ENCODE measurements at regions not wholly inside any gene's neighbourhood (a gene's known extent, or its start where the extent isn't known, plus 50 kb on each side); places are given as distances from the start of the nearest gene placed in this dataset.

DNA sequence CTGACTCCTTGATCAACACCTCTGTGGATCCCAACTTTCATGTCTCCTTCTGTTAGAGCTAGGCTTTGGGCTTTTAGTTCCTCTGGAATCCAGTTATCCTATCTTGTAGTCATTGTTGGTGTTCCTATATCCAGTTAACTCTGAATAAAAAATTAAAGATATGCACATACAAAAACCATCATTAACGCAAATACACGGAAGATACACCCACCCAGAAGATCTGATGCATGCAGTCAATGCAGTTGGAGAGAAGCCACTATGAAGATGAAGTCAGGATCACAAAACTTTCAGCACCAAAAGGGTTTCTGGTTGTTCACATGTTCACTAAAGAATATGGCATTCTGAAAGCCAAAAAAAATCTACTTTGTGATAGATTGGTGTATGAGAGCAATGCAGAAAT is 123.6 kb upstream of the LHX8 start:
- H3K27me3 ChIP-seq (ENCODE audit: control insufficient read depth in 3 of 3, insufficient read depth in 3 of 3, low read depth in 1 of 3, low read length in 3 of 3), result no peaks in the 10 kb centered on the region
- H3K4me2 ChIP-seq (ENCODE audit: insufficient read depth, low read length, poor library complexity, severe bottlenecking), result no peak overlapping the region
- no peak overlapping the region for H2BK12ac ChIP-seq (ENCODE audit: low read length)
- H2BK120ac ChIP-seq (ENCODE audit: low read depth, low read length), result no peak overlapping the region
- no peak overlapping the region for H3K23ac ChIP-seq (ENCODE audit: low read depth, low read length, poor library complexity)
- no peak overlapping the region for H3K18ac ChIP-seq (ENCODE audit: low read length)
- H3K4ac ChIP-seq (ENCODE audit: low read length), result no peak overlapping the region
- H3K9me3 ChIP-seq (replicated peaks in 1 of 2; ENCODE audit: control insufficient read depth in 2 of 2, insufficient read depth in 1 of 2, low read depth in 1 of 2, low read length in 2 of 2), result no peaks in the 10 kb centered on the region
- no peak overlapping the region for H3K4me3 ChIP-seq (ENCODE audit: low read length in 2 of 2)
- H2AFZ ChIP-seq (ENCODE audit: low read length), result no peak overlapping the region
- no peaks in the 10 kb centered on the region for H3K4me1 ChIP-seq (ENCODE audit: control insufficient read depth in 2 of 2, insufficient read depth in 1 of 2, low read depth in 1 of 2, low read length in 2 of 2)
- H3K79me1 ChIP-seq (ENCODE audit: low read depth, low read length), result no peaks in the 10 kb centered on the region
- WGBS, 2 donors (ENCODE audit: extremely low coverage in 2 of 2, insufficient read length in 2 of 2, insufficient replicate concordance in 1 of 2), result no CpG with 5 or more reads among the region's 2 CpGs
- H4K8ac ChIP-seq (ENCODE audit: low read depth, low read length), result no peak overlapping the region
- H3K9ac ChIP-seq (ENCODE audit: low read depth, low read length, poor library complexity), result no peak overlapping the region
- no peak overlapping the region for H2AK5ac ChIP-seq (ENCODE audit: low read depth, low read length)
- H4K91ac ChIP-seq (ENCODE audit: low read depth, low read length, poor library complexity), result no peak overlapping the region
- no peak for DNase-seq (ENCODE audit: low spot score)
- no peak overlapping the region for H3K27ac ChIP-seq (replicated peaks; ENCODE audit: low read length)
- H2BK15ac ChIP-seq (ENCODE audit: low read length), result no peak overlapping the region
- no peak overlapping the region for H2BK5ac ChIP-seq (ENCODE audit: low read length)
- H3K36me3 ChIP-seq (replicated peaks in 1 of 2; ENCODE audit: control insufficient read depth in 2 of 2, insufficient read depth in 2 of 2, low read length in 2 of 2), result no peaks in the 10 kb centered on the region
- no peak overlapping the region for H3K14ac ChIP-seq (ENCODE audit: low read length)

DNA sequence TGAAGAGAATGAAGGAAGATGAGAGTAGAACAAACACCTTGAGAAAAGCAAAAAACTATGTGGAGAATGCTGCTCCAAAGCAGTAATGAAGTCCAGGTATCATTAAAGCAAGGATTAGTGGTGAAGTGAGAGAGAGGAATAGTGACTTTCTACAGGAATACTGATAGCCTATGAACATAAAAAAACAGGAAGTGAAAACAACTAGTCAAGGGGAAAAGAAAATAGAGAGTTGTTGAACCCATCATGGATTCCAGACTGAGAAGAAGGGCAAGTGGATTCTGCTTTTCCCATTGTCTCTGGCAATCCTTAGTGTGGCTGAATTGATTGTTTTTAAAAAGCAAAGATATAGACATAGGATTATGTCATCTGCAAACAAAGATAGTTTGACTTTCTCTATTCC is 119.9 kb upstream of the LHX8 start:
- H3K4ac ChIP-seq (ENCODE audit: low read length), result no peak overlapping the region
- H3K4me3 ChIP-seq (ENCODE audit: low read length in 2 of 2), result no peak overlapping the region
- no peaks in the 10 kb centered on the region for H3K27me3 ChIP-seq (ENCODE audit: control insufficient read depth in 3 of 3, insufficient read depth in 3 of 3, low read depth in 1 of 3, low read length in 3 of 3)
- H3K14ac ChIP-seq (ENCODE audit: low read length), result no peak overlapping the region
- H3K9me3 ChIP-seq (replicated peaks in 1 of 2; ENCODE audit: control insufficient read depth in 2 of 2, insufficient read depth in 1 of 2, low read depth in 1 of 2, low read length in 2 of 2), result no peaks in the 10 kb centered on the region
- no peak overlapping the region for H2BK120ac ChIP-seq (ENCODE audit: low read depth, low read length)
- no peak for DNase-seq (ENCODE audit: low spot score)
- H2BK15ac ChIP-seq (ENCODE audit: low read length), result no peak overlapping the region
- no peak overlapping the region for H3K18ac ChIP-seq (ENCODE audit: low read length)
- no peak overlapping the region for H3K23ac ChIP-seq (ENCODE audit: low read depth, low read length, poor library complexity)
- no peaks in the 10 kb centered on the region for H3K79me1 ChIP-seq (ENCODE audit: low read depth, low read length)
- no peaks in the 10 kb centered on the region for H3K36me3 ChIP-seq (replicated peaks in 1 of 2; ENCODE audit: control insufficient read depth in 2 of 2, insufficient read depth in 2 of 2, low read length in 2 of 2)
- H4K91ac ChIP-seq (ENCODE audit: low read depth, low read length, poor library complexity), result no peak overlapping the region
- no peak overlapping the region for H3K27ac ChIP-seq (replicated peaks; ENCODE audit: low read length)
- no peak overlapping the region for H3K4me2 ChIP-seq (ENCODE audit: insufficient read depth, low read length, poor library complexity, severe bottlenecking)
- H3K9ac ChIP-seq (ENCODE audit: low read depth, low read length, poor library complexity), result no peak overlapping the region
- H2BK12ac ChIP-seq (ENCODE audit: low read length), result no peak overlapping the region
- no peak overlapping the region for H4K8ac ChIP-seq (ENCODE audit: low read depth, low read length)
- H2BK5ac ChIP-seq (ENCODE audit: low read length), result no peak overlapping the region
- H2AK5ac ChIP-seq (ENCODE audit: low read depth, low read length), result no peak overlapping the region
- no peaks in the 10 kb centered on the region for H3K4me1 ChIP-seq (ENCODE audit: control insufficient read depth in 2 of 2, insufficient read depth in 1 of 2, low read depth in 1 of 2, low read length in 2 of 2)
- H2AFZ ChIP-seq (ENCODE audit: low read length), result no peak overlapping the region

DNA sequence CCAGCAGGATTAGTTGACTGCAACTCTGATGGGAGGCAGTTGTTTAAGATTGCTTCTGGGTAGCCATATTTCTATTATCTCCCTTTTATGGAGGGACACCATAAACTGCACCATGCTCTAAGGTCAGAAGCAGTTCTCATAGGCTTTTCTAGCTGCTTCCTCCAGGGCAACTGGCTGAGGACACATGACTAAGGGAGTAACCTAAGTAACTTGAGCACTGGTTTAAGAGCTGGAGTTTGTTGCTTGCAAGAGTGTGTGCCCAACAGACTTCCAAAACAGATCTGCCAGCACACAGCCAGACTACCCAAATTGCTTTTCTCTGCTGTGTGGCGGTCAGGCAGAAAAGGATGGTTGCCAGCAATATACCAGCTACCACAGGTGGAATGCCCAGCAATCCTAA is 111.2 kb upstream of the LHX8 start:
- Histone ChIP-seq H4K8ac (ENCODE audit: low read depth, low read length) (no peak overlapping the region), H2BK120ac (ENCODE audit: low read depth, low read length) (no peak overlapping the region), H2BK5ac (ENCODE audit: low read length) (no peak overlapping the region), H3K18ac (ENCODE audit: low read length) (no peak overlapping the region), H3K4me3 (ENCODE audit: low read length in 2 of 2) (no peak overlapping the region), H3K4me1 (ENCODE audit: control insufficient read depth in 2 of 2, insufficient read depth in 1 of 2, low read depth in 1 of 2, low read length in 2 of 2) (no peaks in the 10 kb centered on the region), H3K9ac (ENCODE audit: low read depth, low read length, poor library complexity) (no peak overlapping the region), H3K27me3 (ENCODE audit: control insufficient read depth in 3 of 3, insufficient read depth in 3 of 3, low read depth in 1 of 3, low read length in 3 of 3) (no peaks in the 10 kb centered on the region), H3K14ac (ENCODE audit: low read length) (no peak overlapping the region), H3K9me3 (replicated peaks in 1 of 2; ENCODE audit: control insufficient read depth in 2 of 2, insufficient read depth in 1 of 2, low read depth in 1 of 2, low read length in 2 of 2) (peaks cover 0 to 1% of the 10 kb centered on the region in 2 donors), H3K4ac (ENCODE audit: low read length) (no peak overlapping the region), H2AFZ (ENCODE audit: low read length) (no peak overlapping the region), H2AK5ac (ENCODE audit: low read depth, low read length) (no peak overlapping the region), H2BK15ac (ENCODE audit: low read length) (no peak overlapping the region), H3K4me2 (ENCODE audit: insufficient read depth, low read length, poor library complexity, severe bottlenecking) (no peak overlapping the region), H2BK12ac (ENCODE audit: low read length) (no peak overlapping the region), H3K23ac (ENCODE audit: low read depth, low read length, poor library complexity) (no peak overlapping the region), H4K91ac (ENCODE audit: low read depth, low read length, poor library complexity) (no peak overlapping the region), H3K27ac (replicated peaks; ENCODE audit: low read length) (no peak overlapping the region), H3K36me3 (replicated peaks in 1 of 2; ENCODE audit: control insufficient read depth in 2 of 2, insufficient read depth in 2 of 2, low read length in 2 of 2) (no peaks in the 10 kb centered on the region), H3K79me1 (ENCODE audit: low read depth, low read length) (no peaks in the 10 kb centered on the region)
- no CpG with 5 or more reads among the region's 1 CpG for WGBS, 2 donors (ENCODE audit: extremely low coverage in 2 of 2, insufficient read length in 2 of 2, insufficient replicate concordance in 1 of 2)
- no peak for DNase-seq (ENCODE audit: low spot score)

DNA sequence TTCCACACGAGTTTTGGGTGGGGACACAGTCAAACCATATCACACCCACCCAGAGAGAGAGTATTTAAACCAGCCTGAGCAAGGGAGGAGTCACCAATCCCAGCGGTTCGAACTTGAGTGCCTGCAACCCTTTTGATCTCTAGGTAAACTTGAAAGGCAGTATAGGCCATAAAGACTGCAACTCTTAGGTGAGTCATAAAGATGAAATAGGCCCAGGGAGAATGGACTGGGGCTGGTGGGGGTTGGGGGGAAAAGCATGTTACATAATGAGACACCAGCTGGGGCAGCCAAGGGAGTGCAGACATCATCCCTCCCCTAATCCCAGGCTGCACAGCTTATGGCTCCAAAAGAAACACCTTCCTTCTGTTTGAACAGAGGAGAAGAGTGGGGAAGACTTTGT is 99.8 kb upstream of the LHX8 start:
- Histone ChIP-seq H3K14ac (ENCODE audit: low read length) (no peak overlapping the region), H4K8ac (ENCODE audit: low read depth, low read length) (no peak overlapping the region), H2AFZ (ENCODE audit: low read length) (no peak overlapping the region), H3K4me1 (ENCODE audit: control insufficient read depth in 2 of 2, insufficient read depth in 1 of 2, low read depth in 1 of 2, low read length in 2 of 2) (no peaks in the 10 kb centered on the region), H3K4me2 (ENCODE audit: insufficient read depth, low read length, poor library complexity, severe bottlenecking) (no peak overlapping the region), H3K4me3 (ENCODE audit: low read length in 2 of 2) (no peak overlapping the region), H2BK15ac (ENCODE audit: low read length) (no peak overlapping the region), H4K91ac (ENCODE audit: low read depth, low read length, poor library complexity) (no peak overlapping the region), H2AK5ac (ENCODE audit: low read depth, low read length) (no peak overlapping the region), H3K18ac (ENCODE audit: low read length) (no peak overlapping the region), H2BK12ac (ENCODE audit: low read length) (no peak overlapping the region), H3K4ac (ENCODE audit: low read length) (no peak overlapping the region), H3K9ac (ENCODE audit: low read depth, low read length, poor library complexity) (no peak overlapping the region), H3K23ac (ENCODE audit: low read depth, low read length, poor library complexity) (no peak overlapping the region), H2BK120ac (ENCODE audit: low read depth, low read length) (no peak overlapping the region), H3K9me3 (replicated peaks in 1 of 2; ENCODE audit: control insufficient read depth in 2 of 2, insufficient read depth in 1 of 2, low read depth in 1 of 2, low read length in 2 of 2) (no peaks in the 10 kb centered on the region), H3K36me3 (replicated peaks in 1 of 2; ENCODE audit: control insufficient read depth in 2 of 2, insufficient read depth in 2 of 2, low read length in 2 of 2) (no peaks in the 10 kb centered on the region), H3K27ac (replicated peaks; ENCODE audit: low read length) (no peak overlapping the region), H3K27me3 (ENCODE audit: control insufficient read depth in 3 of 3, insufficient read depth in 3 of 3, low read depth in 1 of 3, low read length in 3 of 3) (no peaks in the 10 kb centered on the region), H2BK5ac (ENCODE audit: low read length) (no peak overlapping the region), H3K79me1 (ENCODE audit: low read depth, low read length) (no peaks in the 10 kb centered on the region)
- DNase-seq (ENCODE audit: low spot score), result no peak
- no CpG with 5 or more reads among the region's 3 CpGs for WGBS, 2 donors (ENCODE audit: extremely low coverage in 2 of 2, insufficient read length in 2 of 2, insufficient replicate concordance in 1 of 2)
